HG02943 (cell line): ENCODE measurements at regions not wholly inside any gene's neighbourhood (a gene's known extent, or its start where the extent isn't known, plus 50 kb on each side); places are given as distances from the start of the nearest gene placed in this dataset.

Experiments
- ATAC-seq: cut with Tn5 transposase; IDR thresholded peaks from one replicate; pipeline ENCODE4 v1.9.1; 2021; ENCODE audit warnings: mild to moderate bottlenecking, low read depth, moderate library complexity; ENCODE audit not compliant: unreplicated experiment

- ATAC-seq, result no peak
These were observed 143.3 kb downstream of the FTCDNL1 start for GRCh38 chr2:199707593-199708185.

- no peak for ATAC-seq
These were observed 145.5 kb downstream of the FTCDNL1 start for GRCh38 chr2:199705538-199705937.

- ATAC-seq, result no peak
These were observed 146.4 kb downstream of the FTCDNL1 start for GRCh38 chr2:199704358-199705238.

- ATAC-seq, result no peak
These were observed 147.8 kb downstream of the FTCDNL1 start for GRCh38 chr2:199703199-199703598.

- ATAC-seq, result no peak
These were observed 153.5 kb downstream of the FTCDNL1 start for GRCh38 chr2:199697469-199697868.

- no peak for ATAC-seq
These were observed 154.9 kb downstream of the FTCDNL1 start for GRCh38 chr2:199696048-199696447.

- ATAC-seq, result no peak
These were observed 157.1 kb downstream of the FTCDNL1 start for GRCh38 chr2:199693861-199694260.

GRCh38 chr2:199692489-199692888, 158.5 kb downstream of the FTCDNL1 start:
- ATAC-seq, result no peak

GRCh38 chr2:199690225-199690624, 160.8 kb downstream of the FTCDNL1 start:
- ATAC-seq, result no peak

GRCh38 chr2:199685669-199686068, 165.3 kb downstream of the FTCDNL1 start:
- ATAC-seq, result no peak

- no peak for ATAC-seq
These were observed 166.2 kb downstream of the FTCDNL1 start for GRCh38 chr2:199684832-199685231.

- no peak for ATAC-seq
These were observed 166.8 kb downstream of the FTCDNL1 start for GRCh38 chr2:199684168-199684567.

GRCh38 chr2:199682001-199682400, 169.0 kb downstream of the FTCDNL1 start:
- ATAC-seq, result no peak

- no peak for ATAC-seq
These were observed 170.5 kb downstream of the FTCDNL1 start for GRCh38 chr2:199680482-199680881.

- ATAC-seq, result no peak
These were observed 171.1 kb downstream of the FTCDNL1 start for GRCh38 chr2:199679883-199680282.

- no peak for ATAC-seq
These were observed 173.1 kb downstream of the FTCDNL1 start for GRCh38 chr2:199677881-199678280.

- no peak for ATAC-seq
These were observed 182.3 kb downstream of the FTCDNL1 start for GRCh38 chr2:199668645-199669044.

GRCh38 chr2:199663157-199663556, 187.8 kb downstream of the FTCDNL1 start:
- ATAC-seq, result no peak

- no peak for ATAC-seq
These were observed 188.7 kb downstream of the FTCDNL1 start for GRCh38 chr2:199662255-199662654.

GRCh38 chr2:199660167-199660566, 190.8 kb downstream of the FTCDNL1 start:
- ATAC-seq, result no peak

GRCh38 chr2:199659207-199659606, 191.8 kb downstream of the FTCDNL1 start:
- no peak for ATAC-seq

GRCh38 chr2:199646439-199646838, 188.7 kb upstream of the SATB2 start:
- peak; percentile 84 for ATAC-seq
